ENCODE measurements at regions not wholly inside any gene's neighbourhood (a gene's known extent, or its start where the extent isn't known, plus 50 kb on each side); places are given as distances from the start of the nearest gene placed in this dataset.

GRCh38 chr5:175805256-175806011 lies 65.9 kb upstream of the CPLX2 start:
- Histone ChIP-seq H3K4me3 (ENCODE audit: low read depth, low read length) (no peak overlapping the region), H3K36me3 (ENCODE audit: control insufficient read depth, insufficient read depth, low read length) (no peaks in the 10 kb centered on the region), H3K27me3 (ENCODE audit: control insufficient read depth, insufficient read depth, low read length) (peaks cover 9% of the 10 kb centered on the region)
- POLR2A ChIA-PET: no interaction called here
- no peak for DNase-seq (ENCODE audit: low read depth)
- TF ChIP-seq CTCF (IDR thresholded peaks at IDR 0.05; ENCODE audit: insufficient read depth, low read depth, low read length): no peak
- CTCF ChIA-PET: no interaction called here

GRCh38 chr5:175808711-175809110 lies 62.7 kb upstream of the CPLX2 start:
- ChIA-PET POLR2A (no interaction called here), CTCF (no interaction called here)
- Histone ChIP-seq H3K36me3 (ENCODE audit: control insufficient read depth, insufficient read depth, low read length) (no peaks in the 10 kb centered on the region), H3K27me3 (ENCODE audit: control insufficient read depth, insufficient read depth, low read length) (peaks cover 9% of the 10 kb centered on the region), H3K4me3 (ENCODE audit: low read depth, low read length) (no peak overlapping the region)
- TF ChIP-seq CTCF (IDR thresholded peaks at IDR 0.05; ENCODE audit: insufficient read depth, low read depth, low read length): no peak
- DNase-seq (ENCODE audit: low read depth): no peak

GRCh38 chr5:175809531-175810121 lies 61.8 kb upstream of the CPLX2 start:
- Histone ChIP-seq H3K4me3 (ENCODE audit: low read depth, low read length) (no peak overlapping the region), H3K36me3 (ENCODE audit: control insufficient read depth, insufficient read depth, low read length) (no peaks in the 10 kb centered on the region), H3K27me3 (ENCODE audit: control insufficient read depth, insufficient read depth, low read length) (peaks cover 5% of the 10 kb centered on the region)
- ChIA-PET CTCF (interaction anchor here (0.9 to 1.4 kb wide), 2 partner anchors 42 to 80 kb away, joined by 3 read pairs; no protein-coding TSS in a partner anchor), POLR2A (no interaction called here)
- TF ChIP-seq CTCF (IDR thresholded peaks at IDR 0.05; ENCODE audit: insufficient read depth, low read depth, low read length): no peak
- peak; percentile 86 for DNase-seq (ENCODE audit: low read depth)

- DNase-seq (ENCODE audit: low read depth): no peak
- Histone ChIP-seq H3K27me3 (ENCODE audit: control insufficient read depth, insufficient read depth, low read length) (peaks cover 4% of the 10 kb centered on the region), H3K36me3 (ENCODE audit: control insufficient read depth, insufficient read depth, low read length) (no peaks in the 10 kb centered on the region), H3K4me3 (ENCODE audit: low read depth, low read length) (no peak overlapping the region)
- CTCF ChIA-PET: interaction anchor here (1.4 kb wide), 1 partner anchor 81 kb away, joined by 3 read pairs; no protein-coding TSS in a partner anchor
- POLR2A ChIA-PET: no interaction called here
- no peak for TF ChIP-seq CTCF (IDR thresholded peaks at IDR 0.05; ENCODE audit: insufficient read depth, low read depth, low read length)
Measured at GRCh38 chr5:175810457-175810856, 60.9 kb upstream of the CPLX2 start.

GRCh38 chr5:175811589-175811988 lies 59.8 kb upstream of the CPLX2 start:
- POLR2A ChIA-PET: no interaction called here

More at GRCh38 chr5:175811589-175811988, 59.8 kb upstream of the CPLX2 start:
- no peak overlapping the region for H3K4me3 ChIP-seq (ENCODE audit: low read depth, low read length)
- H3K27me3 ChIP-seq (ENCODE audit: control insufficient read depth, insufficient read depth, low read length): no peaks in the 10 kb centered on the region; the same call in 1 of the 2 replicates
- CTCF ChIA-PET: no interaction called here
- no peaks in the 10 kb centered on the region for H3K36me3 ChIP-seq (ENCODE audit: control insufficient read depth, insufficient read depth, low read length)
- no peak for DNase-seq (ENCODE audit: low read depth)
- no peak for TF ChIP-seq CTCF (IDR thresholded peaks at IDR 0.05; ENCODE audit: insufficient read depth, low read depth, low read length)
